HG03354 (cell line): ENCODE measurements at regions not wholly inside any gene's neighbourhood (a gene's known extent, or its start where the extent isn't known, plus 50 kb on each side); places are given as distances from the start of the nearest gene placed in this dataset.

ENCODE experiments used
- ATAC-seq: cut with Tn5 transposase; IDR thresholded peaks from one replicate; pipeline ENCODE4 v1.9.1; 2021; ENCODE audit warnings: mild to moderate bottlenecking; ENCODE audit not compliant: unreplicated experiment, poor library complexity, severe bottlenecking

- ATAC-seq, result no peak
These were observed 219.4 kb upstream of the CCDC150 start for GRCh38 chr2:196420143-196420542.

DNA sequence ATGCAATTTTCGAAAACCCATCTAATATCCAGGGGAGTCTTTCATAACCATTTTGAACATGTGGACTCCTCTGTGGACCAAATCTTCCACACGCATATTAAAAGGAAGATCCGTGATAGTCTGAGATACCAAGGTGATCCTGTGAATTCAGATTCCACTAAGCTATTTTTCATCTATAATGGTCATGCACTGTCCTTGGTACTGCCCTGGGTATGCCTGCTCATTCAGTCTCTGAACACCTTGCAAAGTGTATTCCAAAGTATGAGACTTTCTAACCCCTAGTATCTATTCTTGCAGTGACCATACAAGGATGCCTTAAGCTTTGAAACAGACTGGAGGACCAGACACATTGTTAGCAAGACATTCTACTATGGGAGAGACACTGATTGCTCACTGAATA is 217.6 kb upstream of the CCDC150 start:
- no peak for ATAC-seq

DNA sequence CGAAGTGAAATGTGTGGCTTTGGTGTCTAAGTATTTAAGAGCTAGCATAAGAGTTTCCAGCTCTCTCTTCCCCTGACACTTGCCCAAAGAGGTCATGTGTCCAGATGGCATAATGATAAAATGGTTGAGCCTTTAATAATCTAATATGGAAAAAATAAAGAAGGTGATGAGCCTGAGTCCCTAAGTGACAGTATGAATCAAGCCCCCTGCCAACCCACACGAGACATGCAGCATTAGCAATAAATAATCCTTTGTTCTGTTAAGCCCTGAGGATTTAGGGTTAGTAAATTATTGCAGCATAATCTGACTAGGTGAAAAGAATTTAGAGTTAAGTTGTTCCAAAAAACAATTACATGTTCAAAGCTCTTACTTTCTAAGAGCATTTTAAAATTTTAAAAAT is 217.2 kb upstream of the CCDC150 start:
- ATAC-seq, result no peak

DNA sequence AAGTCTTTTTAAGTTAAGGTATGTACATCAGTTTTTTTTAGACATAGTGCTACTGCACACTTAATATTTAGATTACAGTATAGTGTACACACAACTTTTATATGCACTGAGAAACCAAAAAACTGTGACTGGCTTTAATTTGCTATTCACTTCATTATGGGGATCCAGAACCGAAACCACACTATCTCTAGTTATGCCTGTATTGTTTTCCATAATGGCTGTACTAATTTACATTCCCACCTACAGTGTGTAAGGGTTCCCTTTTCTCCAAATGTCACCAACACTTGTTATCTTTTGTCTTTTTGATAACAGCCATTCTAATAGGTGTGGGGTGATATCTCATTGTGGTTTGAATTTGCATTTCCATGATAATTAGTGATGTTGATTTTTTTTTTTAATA is 213.4 kb upstream of the CCDC150 start:
- no peak for ATAC-seq

DNA sequence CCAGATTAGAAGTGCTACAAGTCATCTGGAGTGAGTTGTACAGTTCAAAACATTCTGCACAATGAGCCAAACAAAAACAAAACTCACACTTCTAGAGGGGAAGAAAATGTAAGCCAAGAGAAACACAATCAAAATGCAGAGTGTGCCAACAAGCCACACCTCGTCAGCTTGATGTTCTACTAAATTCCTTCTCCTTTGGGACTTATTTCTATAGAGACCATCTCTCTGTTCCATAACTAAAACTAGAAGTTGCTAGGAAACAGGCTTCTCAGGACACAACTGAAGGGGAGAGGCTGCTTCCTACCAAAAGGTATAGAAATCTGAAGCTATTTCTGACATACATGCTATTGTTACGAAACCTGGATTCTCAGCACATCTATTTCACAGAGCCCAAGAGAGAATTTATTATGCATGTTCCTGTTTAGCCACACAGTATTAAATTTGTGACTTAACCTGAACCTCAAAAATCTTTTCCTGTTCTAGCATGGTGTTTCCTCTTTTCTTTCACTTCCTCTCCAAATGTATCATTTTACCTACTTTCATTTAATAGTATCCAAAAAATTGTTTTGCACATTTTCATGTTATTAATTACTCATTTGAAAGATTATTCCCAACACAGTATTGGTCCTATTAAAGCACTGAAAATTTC is 211.4 kb upstream of the CCDC150 start:
- no peak for ATAC-seq

- ATAC-seq, result no peak
These were observed 208.4 kb upstream of the CCDC150 start for GRCh38 chr2:196431076-196431475.

DNA sequence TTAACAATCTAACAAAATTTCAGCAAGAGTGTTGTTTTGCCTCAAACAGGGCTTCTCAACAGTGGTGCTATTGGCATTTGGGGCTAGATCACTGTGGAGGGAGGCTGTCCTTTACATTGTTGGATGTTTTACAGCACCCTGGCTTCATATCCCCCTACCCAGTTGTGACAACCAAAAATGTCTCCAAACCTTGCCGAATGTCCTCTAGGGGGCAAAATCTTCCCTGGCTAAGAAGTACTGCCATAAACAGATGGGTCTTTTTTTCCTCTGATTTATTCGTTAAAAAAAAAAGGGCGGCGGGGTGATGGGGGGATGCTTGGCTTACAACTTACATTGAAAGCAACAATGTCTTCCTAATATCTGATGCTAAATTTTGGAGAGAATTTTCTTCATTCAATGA is 207.6 kb upstream of the CCDC150 start:
- no peak for ATAC-seq

DNA sequence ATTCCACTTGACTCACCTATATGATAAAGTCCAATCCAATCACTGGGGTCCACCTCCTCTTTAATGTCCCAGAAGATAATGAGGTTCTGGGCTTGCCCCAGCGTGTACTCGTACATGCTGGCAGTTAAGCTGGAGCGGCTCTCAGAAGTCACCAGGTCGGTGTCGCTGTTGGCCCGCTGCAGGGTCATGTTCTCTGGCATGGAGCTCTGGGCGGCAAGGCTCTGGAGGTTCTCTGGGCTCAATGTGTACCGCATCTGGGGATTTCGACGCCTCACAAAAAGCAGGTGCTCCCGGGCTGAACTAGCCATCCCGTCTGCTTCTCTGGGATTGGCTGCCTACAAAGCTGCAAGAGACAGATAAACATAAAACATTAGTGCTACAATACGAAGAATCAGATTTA is 206.4 kb upstream of the CCDC150 start:
- no peak for ATAC-seq

DNA sequence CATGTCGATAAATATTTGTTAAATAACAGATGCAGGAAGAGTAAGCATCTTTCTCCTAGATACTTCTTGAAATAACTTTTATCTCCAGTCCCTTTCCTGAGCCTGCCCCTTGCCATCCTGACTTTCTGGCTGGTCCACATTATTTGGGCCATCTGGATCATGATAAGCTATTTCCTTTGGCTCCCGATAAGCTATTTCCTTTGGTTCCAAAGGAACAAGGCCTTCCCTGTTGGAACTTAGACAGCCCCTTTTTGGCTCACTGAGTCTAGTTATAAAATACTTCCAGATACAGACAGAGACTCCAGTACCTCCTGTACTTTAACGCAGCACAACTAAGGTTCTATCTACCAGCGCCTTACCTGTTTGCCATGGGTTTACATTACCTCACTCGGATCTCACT is 205.3 kb upstream of the CCDC150 start:
- no peak for ATAC-seq

GRCh38 chr2:196435189-196435588 is 204.3 kb upstream of the CCDC150 start:
- no peak for ATAC-seq

DNA sequence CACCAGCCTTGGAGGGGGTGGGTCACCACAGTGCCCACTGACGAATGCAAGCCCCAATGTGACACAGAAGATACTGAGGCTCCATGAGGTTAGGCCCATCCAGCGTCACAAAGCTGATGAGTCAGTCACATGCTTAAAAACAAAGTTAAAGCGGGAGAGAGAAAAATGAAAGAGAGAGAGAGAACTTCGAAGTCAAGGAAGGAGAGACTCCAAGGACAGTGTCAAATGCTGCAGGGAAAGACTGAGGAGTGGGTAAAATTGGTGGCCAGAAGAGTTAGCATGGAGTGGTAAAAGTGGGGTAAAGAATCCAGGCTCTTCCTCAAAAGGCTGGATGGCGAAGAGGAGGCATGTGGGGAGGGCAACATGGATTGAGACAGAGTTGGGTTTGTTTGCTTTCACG is 201.9 kb upstream of the CCDC150 start:
- no peak for ATAC-seq

GRCh38 chr2:196439760-196440159 is 199.8 kb upstream of the CCDC150 start:
- no peak for ATAC-seq

GRCh38 chr2:196440413-196440812 is 199.1 kb upstream of the CCDC150 start:
- ATAC-seq, result no peak

GRCh38 chr2:196441527-196441926 is 198.0 kb upstream of the CCDC150 start:
- no peak for ATAC-seq

DNA sequence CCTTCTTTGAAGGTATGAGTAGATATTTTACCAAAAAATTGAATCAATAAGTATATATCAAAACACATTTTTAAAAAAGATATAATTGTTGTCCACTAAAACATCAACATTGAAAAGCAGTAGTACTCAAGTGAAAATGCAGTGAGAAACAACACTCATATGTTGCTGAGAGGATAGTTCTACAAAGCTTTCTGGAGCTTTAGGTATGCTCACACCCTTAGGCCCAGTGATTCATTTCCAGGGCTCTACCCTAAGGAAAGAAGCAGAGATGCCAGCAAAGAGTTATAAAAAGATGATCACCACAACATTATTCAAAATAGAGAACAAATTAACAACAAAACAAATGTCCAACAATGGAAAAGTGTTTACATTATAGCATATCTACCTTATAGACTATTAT is 197.3 kb upstream of the CCDC150 start:
- ATAC-seq, result no peak

DNA sequence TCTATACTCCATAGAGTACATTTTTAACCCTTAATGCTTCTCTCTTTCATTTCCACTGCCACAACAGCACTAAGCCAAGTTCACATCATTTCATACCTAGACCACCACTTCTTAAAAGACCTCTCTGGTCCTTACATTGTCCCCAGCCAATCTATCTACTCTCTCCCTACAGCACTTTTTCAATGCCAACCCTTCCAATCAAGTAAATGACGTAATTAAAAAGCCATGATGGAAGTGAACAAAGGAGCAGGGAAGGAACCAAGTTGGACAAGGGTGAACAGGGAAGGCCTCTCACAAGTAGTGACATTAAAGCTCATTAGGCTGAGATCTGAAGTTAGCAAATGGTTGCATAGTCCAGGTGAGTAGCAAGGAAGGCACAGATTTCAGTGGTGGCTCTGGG is 195.1 kb upstream of the CCDC150 start:
- ATAC-seq, result no peak

- no peak for ATAC-seq
These were observed 193.5 kb upstream of the CCDC150 start for GRCh38 chr2:196445991-196446390.

DNA sequence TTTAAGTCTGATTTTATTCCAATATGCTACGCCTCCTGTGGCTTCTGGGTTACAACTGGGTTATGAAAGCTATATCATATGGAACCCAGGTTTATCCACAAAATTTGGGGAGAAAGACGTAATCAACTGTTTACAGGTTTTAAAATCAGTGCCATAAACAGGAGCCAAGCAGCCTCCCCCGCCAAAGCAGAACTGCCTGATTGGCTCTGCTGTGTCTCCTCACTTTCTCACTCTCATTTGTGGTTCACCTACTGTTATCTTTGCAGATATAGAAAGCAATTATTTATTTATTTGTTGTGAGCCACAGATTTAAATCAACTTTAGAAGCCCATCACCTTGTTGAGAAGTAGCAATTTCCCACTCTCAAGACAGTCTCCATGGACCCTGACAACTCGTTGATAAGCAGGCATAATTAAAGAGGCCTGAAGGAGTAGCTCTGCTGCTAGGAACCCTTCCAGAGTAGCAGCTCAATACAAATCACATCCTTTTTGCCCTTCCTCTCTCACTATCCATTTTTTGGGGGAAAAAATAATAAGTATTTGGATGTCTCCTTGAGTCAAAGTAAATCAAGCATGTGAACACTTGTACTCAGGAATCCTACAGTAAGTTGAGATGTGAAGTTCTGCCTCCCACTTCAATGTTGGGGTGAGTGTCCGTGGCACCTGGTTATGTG is 191.0 kb upstream of the CCDC150 start:
- no peak for ATAC-seq

DNA sequence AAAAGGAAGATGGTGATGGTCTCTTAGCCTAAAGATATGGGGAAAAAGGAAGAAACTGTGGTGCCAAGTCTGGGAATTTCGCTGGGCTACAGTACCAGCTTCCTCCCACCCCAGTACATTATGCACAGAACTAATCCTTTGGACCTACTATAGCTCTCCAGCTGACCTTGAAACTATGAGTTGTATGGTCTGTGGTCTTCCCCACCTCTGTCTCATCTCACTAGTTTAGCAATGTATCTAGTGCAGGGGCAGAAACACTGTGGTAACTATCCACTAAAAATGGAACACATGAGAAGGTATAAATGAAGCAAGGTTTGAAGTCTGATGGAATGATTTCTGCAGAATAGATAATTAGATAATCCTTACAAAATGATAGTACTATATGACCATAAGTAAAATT is 190.4 kb upstream of the CCDC150 start:
- no peak for ATAC-seq

GRCh38 chr2:196452758-196453157 is 186.8 kb upstream of the CCDC150 start:
- no peak for ATAC-seq

GRCh38 chr2:196453613-196454047 is 185.9 kb upstream of the CCDC150 start:
- ATAC-seq, result peak; percentile 65

DNA sequence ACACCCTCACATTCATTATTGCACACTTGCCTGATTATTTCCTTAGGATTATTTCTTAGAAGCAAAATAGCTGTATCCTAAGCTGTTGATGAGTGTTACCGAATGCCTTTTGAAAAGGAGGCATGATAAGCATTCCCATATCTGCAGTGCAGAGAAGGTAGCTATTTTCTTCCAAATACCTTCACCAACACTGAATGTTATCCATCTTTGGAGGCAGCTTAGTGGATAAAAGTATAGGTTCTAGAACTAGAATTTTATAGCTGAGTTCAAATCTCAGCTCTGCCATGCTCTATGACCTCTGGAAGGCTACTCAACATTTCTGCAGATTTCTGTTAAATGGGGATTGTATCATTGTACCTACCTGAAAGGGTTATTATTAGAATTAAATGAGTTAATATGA is 185.0 kb upstream of the CCDC150 start:
- ATAC-seq, result no peak
